PFSK-1 (cell line): ENCODE measurements at regions not wholly inside any gene's neighbourhood (a gene's known extent, or its start where the extent isn't known, plus 50 kb on each side); places are given as distances from the start of the nearest gene placed in this dataset.

Source experiments
- FOXP2 ChIP-seq: optimal IDR thresholded peaks from 2 replicates; pipeline ENCODE3; 2011; ENCODE audit warnings: borderline replicate concordance, control low read depth, inconsistent platforms; ENCODE audit not compliant: insufficient read depth; ENCODE audit errors: extremely low read length, extremely low read depth
- POLR2AphosphoS5 ChIP-seq: IDR thresholded peaks from 2 replicates; pipeline ENCODE4 v1.6.1; 2012; ENCODE audit warnings: low read depth, mild to moderate bottlenecking, control low read depth, low read length, moderate library complexity
- REST ChIP-seq, 2 experiments: IDR thresholded peaks; 2 replicates each; pipeline versions ENCODE4 v1.6.1 to v1.8.0; 2011 to 2012; ENCODE audit warnings: low read depth in 2 of 2, low read length in 2 of 2, control low read depth in 1 of 2, inconsistent platforms in 1 of 2, mild to moderate bottlenecking in 1 of 2, moderate library complexity in 1 of 2; ENCODE audit not compliant: insufficient read depth in 1 of 2
- SIN3A ChIP-seq: IDR thresholded peaks from 2 replicates; pipeline ENCODE4 v1.6.1; 2012; ENCODE audit warnings: mild to moderate bottlenecking, low read length, moderate library complexity, borderline replicate concordance; ENCODE audit not compliant: insufficient read depth
- TAF1 ChIP-seq: IDR thresholded peaks from 2 replicates; pipeline ENCODE4 v1.6.1; 2012; ENCODE audit warnings: low read length, control low read depth, borderline replicate concordance; ENCODE audit not compliant: insufficient read depth

- TF ChIP-seq FOXP2 (no peak), POLR2AphosphoS5 (no peak), REST (IDR thresholded peaks at IDR 0.05; ENCODE audit: insufficient read depth in 1 of 2, low read depth in 2 of 2, low read length in 2 of 2) (no peak), SIN3A (no peak), TAF1 (no peak)
These were observed 1236.8 kb upstream of the SPRY2 start for GRCh38 chr13:81577601-81578195.

GRCh38 chr13:81568824-81569223, 1227.9 kb upstream of the SPRY2 start:
- TF ChIP-seq POLR2AphosphoS5 (no peak), TAF1 (no peak), REST (IDR thresholded peaks at IDR 0.05; ENCODE audit: insufficient read depth in 1 of 2, low read depth in 2 of 2, low read length in 2 of 2) (no peak), SIN3A (no peak), FOXP2 (no peak)

- TF ChIP-seq FOXP2 (no peak), SIN3A (no peak), TAF1 (no peak), REST (IDR thresholded peaks at IDR 0.05; ENCODE audit: insufficient read depth in 1 of 2, low read depth in 2 of 2, low read length in 2 of 2) (no peak), POLR2AphosphoS5 (no peak)
These were observed 1224.9 kb upstream of the SPRY2 start for GRCh38 chr13:81565849-81566248.

GRCh38 chr13:81563091-81563490, 1222.2 kb upstream of the SPRY2 start:
- no peak for TF ChIP-seq REST (IDR thresholded peaks at IDR 0.05; ENCODE audit: insufficient read depth in 1 of 2, low read depth in 2 of 2, low read length in 2 of 2)
- TF ChIP-seq FOXP2 = no peak
- no peak for TF ChIP-seq TAF1
- no peak for TF ChIP-seq POLR2AphosphoS5

GRCh38 chr13:81562598-81562997, 1221.7 kb upstream of the SPRY2 start:
- TF ChIP-seq REST (IDR thresholded peaks at IDR 0.05; ENCODE audit: insufficient read depth in 1 of 2, low read depth in 2 of 2, low read length in 2 of 2) (no peak), SIN3A (no peak), TAF1 (no peak), POLR2AphosphoS5 (no peak)
